ENCODE measurements at regions not wholly inside any gene's neighbourhood (a gene's known extent, or its start where the extent isn't known, plus 50 kb on each side); places are given as distances from the start of the nearest gene placed in this dataset.

- no peaks in the 10 kb centered on the region for H3K9me3 ChIP-seq (replicated peaks; ENCODE audit: control insufficient read depth, insufficient read depth, low read length)
- no peaks in the 10 kb centered on the region for H3K36me3 ChIP-seq (ENCODE audit: control insufficient read depth in 2 of 2, extremely low read depth in 1 of 2, insufficient read depth in 2 of 2, low read length in 2 of 2)
- no peak overlapping the region for H3K27ac ChIP-seq (ENCODE audit: insufficient read depth, low read depth, low read length)
- CTCF ChIA-PET: no interaction called here
- H3K9ac ChIP-seq (replicated peaks; ENCODE audit: extremely low read depth, insufficient read depth, low read length): no peak overlapping the region
- H3K4me3 ChIP-seq (replicated peaks in 1 of 3; ENCODE audit: insufficient read depth in 1 of 3, low read depth in 1 of 3, low read length in 3 of 3): no peak overlapping the region
- TF ChIP-seq MYC (IDR thresholded peaks at IDR 0.05; ENCODE audit: low read depth, low read length) (no peak), FOS (IDR thresholded peaks at IDR 0.05; ENCODE audit: borderline replicate concordance, insufficient read depth, low read length) (no peak), MAX (IDR thresholded peaks at IDR 0.05; ENCODE audit: insufficient read depth, insufficient read length) (no peak)
- H2AFZ ChIP-seq (ENCODE audit: low read depth, low read length): no peak overlapping the region
- no peaks in the 10 kb centered on the region for H3K4me1 ChIP-seq (ENCODE audit: control insufficient read depth, extremely low read depth, insufficient read depth, low read length)
- intact Hi-C loops (cut with micrococcal nuclease): no loop called here
- dilution Hi-C loops (cut with MboI; ENCODE audit: extremely low pct_ligation_motif_present, low sequenced_read_pairs): no loop called here
- H3K9me1 ChIP-seq (replicated peaks; ENCODE audit: control insufficient read depth, extremely low read depth, insufficient read depth, low read length): no peaks in the 10 kb centered on the region
- H3K4me2 ChIP-seq (ENCODE audit: insufficient read depth, low read length): no peak overlapping the region
- DNase-seq (ENCODE audit: low read depth, low spot score): no peak
- FAIRE-seq: no peak
- POLR2A ChIA-PET: no interaction called here
- no peaks in the 10 kb centered on the region for H3K27me3 ChIP-seq (ENCODE audit: control insufficient read depth in 2 of 2, insufficient read depth in 2 of 2, low read length in 2 of 2)
- no peaks in the 10 kb centered on the region for H3K79me2 ChIP-seq (ENCODE audit: control insufficient read depth, insufficient read depth, low read length)
- H4K20me1 ChIP-seq (replicated peaks; ENCODE audit: control insufficient read depth, extremely low read depth, insufficient read depth, low read length): no peaks in the 10 kb centered on the region
- no TSS peak for BruUV-seq (replicated peaks)
These were observed 266.4 kb downstream of the GPD2 start for GRCh38 chr2:156702541-156702940.

- Histone ChIP-seq H3K9me3 (replicated peaks; ENCODE audit: control insufficient read depth, insufficient read depth, low read length) (no peaks in the 10 kb centered on the region), H3K9ac (replicated peaks; ENCODE audit: extremely low read depth, insufficient read depth, low read length) (no peak overlapping the region), H3K4me3 (replicated peaks in 1 of 3; ENCODE audit: insufficient read depth in 1 of 3, low read depth in 1 of 3, low read length in 3 of 3) (no peak overlapping the region), H4K20me1 (replicated peaks; ENCODE audit: control insufficient read depth, extremely low read depth, insufficient read depth, low read length) (no peaks in the 10 kb centered on the region), H3K36me3 (ENCODE audit: control insufficient read depth in 2 of 2, extremely low read depth in 1 of 2, insufficient read depth in 2 of 2, low read length in 2 of 2) (no peaks in the 10 kb centered on the region), H2AFZ (ENCODE audit: low read depth, low read length) (no peak overlapping the region), H3K4me2 (ENCODE audit: insufficient read depth, low read length) (no peak overlapping the region), H3K79me2 (ENCODE audit: control insufficient read depth, insufficient read depth, low read length) (no peaks in the 10 kb centered on the region), H3K4me1 (ENCODE audit: control insufficient read depth, extremely low read depth, insufficient read depth, low read length) (no peaks in the 10 kb centered on the region), H3K27ac (ENCODE audit: insufficient read depth, low read depth, low read length) (no peak overlapping the region), H3K27me3 (ENCODE audit: control insufficient read depth in 2 of 2, insufficient read depth in 2 of 2, low read length in 2 of 2) (no peaks in the 10 kb centered on the region), H3K9me1 (replicated peaks; ENCODE audit: control insufficient read depth, extremely low read depth, insufficient read depth, low read length) (no peaks in the 10 kb centered on the region)
- FAIRE-seq (no peak), DNase-seq (ENCODE audit: low read depth, low spot score) (no peak)
- no TSS peak for BruUV-seq (replicated peaks)
- CTCF ChIA-PET: no interaction called here
- intact Hi-C loops (cut with micrococcal nuclease) (no loop called here), dilution Hi-C loops (cut with MboI; ENCODE audit: extremely low pct_ligation_motif_present, low sequenced_read_pairs) (no loop called here)
- TF ChIP-seq POLR2AphosphoS5 (IDR thresholded peaks at IDR 0.05; ENCODE audit: insufficient read depth, low read depth, low read length) (no peak), JUN (IDR thresholded peaks at IDR 0.05; ENCODE audit: borderline replicate concordance, insufficient read depth, insufficient read length, low read depth) (no peak), POLR2A (IDR thresholded peaks at IDR 0.05; ENCODE audit: low read depth, low read length) (no peak), FOS (IDR thresholded peaks at IDR 0.05; ENCODE audit: borderline replicate concordance, insufficient read depth, low read length) (no peak), MYC (IDR thresholded peaks at IDR 0.05; ENCODE audit: low read depth, low read length) (no peak), GATA2 (IDR thresholded peaks at IDR 0.05; ENCODE audit: insufficient read depth, insufficient read length, low read depth, low read length) (no peak), EZH2 (IDR thresholded peaks at IDR 0.05; ENCODE audit: borderline replicate concordance, low read depth, low read length, severe bottlenecking) (no peak), MAX (IDR thresholded peaks at IDR 0.05; ENCODE audit: insufficient read depth, insufficient read length) (no peak)
- TF ChIP-seq, protein P1, sequence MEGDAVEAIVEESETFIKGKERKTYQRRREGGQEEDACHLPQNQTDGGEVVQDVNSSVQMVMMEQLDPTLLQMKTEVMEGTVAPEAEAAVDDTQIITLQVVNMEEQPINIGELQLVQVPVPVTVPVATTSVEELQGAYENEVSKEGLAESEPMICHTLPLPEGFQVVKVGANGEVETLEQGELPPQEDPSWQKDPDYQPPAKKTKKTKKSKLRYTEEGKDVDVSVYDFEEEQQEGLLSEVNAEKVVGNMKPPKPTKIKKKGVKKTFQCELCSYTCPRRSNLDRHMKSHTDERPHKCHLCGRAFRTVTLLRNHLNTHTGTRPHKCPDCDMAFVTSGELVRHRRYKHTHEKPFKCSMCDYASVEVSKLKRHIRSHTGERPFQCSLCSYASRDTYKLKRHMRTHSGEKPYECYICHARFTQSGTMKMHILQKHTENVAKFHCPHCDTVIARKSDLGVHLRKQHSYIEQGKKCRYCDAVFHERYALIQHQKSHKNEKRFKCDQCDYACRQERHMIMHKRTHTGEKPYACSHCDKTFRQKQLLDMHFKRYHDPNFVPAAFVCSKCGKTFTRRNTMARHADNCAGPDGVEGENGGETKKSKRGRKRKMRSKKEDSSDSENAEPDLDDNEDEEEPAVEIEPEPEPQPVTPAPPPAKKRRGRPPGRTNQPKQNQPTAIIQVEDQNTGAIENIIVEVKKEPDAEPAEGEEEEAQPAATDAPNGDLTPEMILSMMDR (IDR thresholded peaks at IDR 0.05; ENCODE audit: extremely low read depth in 1 of 2, insufficient read depth in 1 of 2, low read depth in 1 of 2, low read length in 2 of 2): no peak
- POLR2A ChIA-PET: no interaction called here
These were observed 267.5 kb downstream of the GPD2 start for GRCh38 chr2:156703642-156704041.

All from endothelial cell of umbilical vein (primary cell).